Fibroblast of villous mesenchyme (primary cell): ENCODE measurements at regions not wholly inside any gene's neighbourhood (a gene's known extent, or its start where the extent isn't known, plus 50 kb on each side); places are given as distances from the start of the nearest gene placed in this dataset.
A peak's percentile ranks its signal among the peaks of the same experiment; 100 is the strongest.

Source experiments
- DNase-seq: peaks from one replicate; pipeline ENCODE4 v3.0.0-alpha.2; 2010; ENCODE audit warnings: low read depth
- H3K4me3 ChIP-seq: 2 replicates; pipeline ENCODE4 v1.5.1; 2011; ENCODE audit warnings: low read depth, mild to moderate bottlenecking, low read length
- TF ChIP-seq, protein P1 (sequence below): IDR thresholded peaks from 2 replicates; pipeline ENCODE4 v1.5.1; 2012; ENCODE audit warnings: low read depth, mild to moderate bottlenecking, low read length; ENCODE audit not compliant: insufficient read depth

DNA sequence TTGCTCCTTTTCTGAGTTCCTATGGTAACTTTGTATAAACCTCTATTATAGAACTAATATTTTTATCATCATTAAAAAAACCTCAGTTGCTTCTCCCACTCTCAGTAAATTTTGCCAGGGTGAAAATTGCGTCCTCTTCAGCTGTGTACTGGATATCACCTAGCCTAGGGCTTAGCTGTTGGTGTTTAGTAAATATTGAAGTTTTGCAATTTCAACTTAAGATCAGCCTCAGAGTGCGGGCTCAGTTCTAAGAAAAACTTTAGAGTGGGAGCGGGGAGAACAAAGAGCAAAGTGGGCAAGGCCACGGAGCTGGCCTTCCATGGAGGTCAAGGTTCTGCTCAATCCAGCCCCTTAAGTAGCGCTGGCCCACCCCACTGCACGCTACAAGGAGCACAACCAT lies 488.3 kb upstream of the SPRED2 start:
- TF ChIP-seq, protein P1, sequence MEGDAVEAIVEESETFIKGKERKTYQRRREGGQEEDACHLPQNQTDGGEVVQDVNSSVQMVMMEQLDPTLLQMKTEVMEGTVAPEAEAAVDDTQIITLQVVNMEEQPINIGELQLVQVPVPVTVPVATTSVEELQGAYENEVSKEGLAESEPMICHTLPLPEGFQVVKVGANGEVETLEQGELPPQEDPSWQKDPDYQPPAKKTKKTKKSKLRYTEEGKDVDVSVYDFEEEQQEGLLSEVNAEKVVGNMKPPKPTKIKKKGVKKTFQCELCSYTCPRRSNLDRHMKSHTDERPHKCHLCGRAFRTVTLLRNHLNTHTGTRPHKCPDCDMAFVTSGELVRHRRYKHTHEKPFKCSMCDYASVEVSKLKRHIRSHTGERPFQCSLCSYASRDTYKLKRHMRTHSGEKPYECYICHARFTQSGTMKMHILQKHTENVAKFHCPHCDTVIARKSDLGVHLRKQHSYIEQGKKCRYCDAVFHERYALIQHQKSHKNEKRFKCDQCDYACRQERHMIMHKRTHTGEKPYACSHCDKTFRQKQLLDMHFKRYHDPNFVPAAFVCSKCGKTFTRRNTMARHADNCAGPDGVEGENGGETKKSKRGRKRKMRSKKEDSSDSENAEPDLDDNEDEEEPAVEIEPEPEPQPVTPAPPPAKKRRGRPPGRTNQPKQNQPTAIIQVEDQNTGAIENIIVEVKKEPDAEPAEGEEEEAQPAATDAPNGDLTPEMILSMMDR = no peak

DNA sequence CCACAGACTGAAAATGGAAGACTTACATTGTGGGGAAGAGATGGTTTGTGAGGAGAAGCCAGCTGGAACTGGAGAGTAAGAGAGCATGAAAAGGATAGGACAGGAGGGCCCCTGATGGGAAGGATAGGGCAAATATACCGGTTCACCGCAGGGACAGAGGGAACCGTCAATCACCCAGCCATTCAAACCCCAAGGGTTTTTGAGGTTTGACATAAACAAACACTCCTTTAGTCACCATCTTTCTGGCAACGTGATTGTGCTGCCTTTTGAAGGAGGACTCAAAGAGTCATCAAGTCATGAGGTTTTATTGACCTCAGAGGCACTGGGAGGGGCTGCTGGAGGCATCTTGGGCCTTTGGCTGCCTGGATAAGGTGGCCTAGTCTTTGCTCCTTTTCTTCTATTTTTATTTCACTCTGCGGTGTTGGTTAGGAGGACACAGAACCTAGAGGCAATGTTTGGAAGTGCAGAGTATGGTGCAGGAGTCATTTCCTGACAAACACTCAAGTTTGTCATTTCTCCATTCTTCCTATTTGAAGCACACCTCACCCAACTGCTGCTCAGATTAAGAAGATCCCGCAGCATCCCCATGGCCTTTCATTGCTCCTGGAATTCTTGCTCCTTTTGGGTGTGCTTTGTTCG lies 487.3 kb upstream of the SPRED2 start:
- no peak overlapping the region for H3K4me3 ChIP-seq
- no peak for DNase-seq
- TF ChIP-seq, protein P1 = no peak

More for the DNA sequence above, 488.3 kb upstream of the SPRED2 start:
- no peak for DNase-seq
- no peak overlapping the region for H3K4me3 ChIP-seq

DNA sequence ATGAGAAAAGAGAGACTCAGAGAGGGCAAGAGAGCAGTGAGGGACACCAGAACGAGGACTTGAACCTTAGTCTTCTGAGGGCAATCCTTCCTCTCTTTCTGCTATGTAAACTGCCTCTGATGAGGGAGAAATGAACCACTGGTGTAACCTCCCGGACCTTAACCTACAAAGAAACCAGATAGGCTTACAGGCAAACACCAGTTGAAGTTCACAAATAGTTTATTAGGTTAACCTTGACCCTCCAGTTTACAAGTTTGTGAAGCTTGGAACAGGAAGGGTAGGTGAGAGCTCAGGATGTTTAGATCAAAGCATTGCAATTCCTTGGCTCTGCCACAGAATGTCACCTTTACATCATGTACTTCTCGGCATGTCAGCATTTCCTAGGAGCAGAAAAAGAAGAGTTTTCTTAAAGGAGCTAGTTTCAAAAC lies 486.4 kb upstream of the SPRED2 start:
- H3K4me3 ChIP-seq = no peak overlapping the region
- TF ChIP-seq, protein P1 = no peak
- DNase-seq = no peak

DNA sequence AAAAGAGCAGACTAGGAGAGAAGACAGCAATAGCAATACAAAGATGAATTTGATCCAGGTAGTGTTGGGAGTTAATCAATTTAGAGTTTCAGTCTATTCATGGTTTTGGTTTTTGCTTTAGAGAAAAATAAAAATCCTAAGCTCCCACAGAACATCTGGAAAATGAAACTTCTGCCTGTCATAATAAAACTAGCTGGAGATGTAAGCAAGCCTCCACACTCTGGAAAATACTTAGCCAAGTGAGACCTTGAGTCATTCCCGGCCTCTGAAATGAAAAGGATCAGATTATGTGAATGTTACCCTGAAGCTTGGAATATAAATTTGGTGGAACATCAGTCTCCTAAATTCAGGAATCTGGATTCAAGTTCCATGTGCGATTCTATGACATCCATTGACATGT lies 485.6 kb upstream of the SPRED2 start:
- no peak overlapping the region for H3K4me3 ChIP-seq
- DNase-seq = peak; percentile 17
- TF ChIP-seq, protein P1 = no peak

DNA sequence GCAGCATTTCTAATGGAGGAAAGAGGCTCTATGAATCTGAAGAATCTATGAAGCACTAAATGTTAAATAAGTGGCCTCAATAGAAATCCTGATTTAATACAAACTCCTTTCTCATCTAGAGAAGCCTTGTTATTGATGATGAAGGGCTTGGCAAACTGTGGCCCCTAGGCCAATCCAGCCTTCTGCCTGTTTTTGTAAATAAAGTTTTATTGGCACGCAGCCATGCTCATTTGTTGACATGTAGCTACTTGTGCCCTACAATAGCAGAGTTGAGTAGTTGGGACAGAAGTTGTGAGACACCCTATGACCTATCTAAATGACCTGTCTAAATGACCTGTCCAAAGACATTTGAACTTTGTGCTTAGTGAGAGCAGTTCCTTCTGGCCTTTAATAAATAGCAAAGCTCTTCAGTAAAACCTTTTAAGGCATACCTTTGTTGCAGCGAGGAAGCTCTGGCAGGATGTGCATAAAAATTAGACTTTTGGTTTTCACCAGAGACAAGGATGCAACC lies 484.4 kb upstream of the SPRED2 start:
- no peak overlapping the region for H3K4me3 ChIP-seq
- no peak for DNase-seq
- TF ChIP-seq, protein P1 = no peak

DNA sequence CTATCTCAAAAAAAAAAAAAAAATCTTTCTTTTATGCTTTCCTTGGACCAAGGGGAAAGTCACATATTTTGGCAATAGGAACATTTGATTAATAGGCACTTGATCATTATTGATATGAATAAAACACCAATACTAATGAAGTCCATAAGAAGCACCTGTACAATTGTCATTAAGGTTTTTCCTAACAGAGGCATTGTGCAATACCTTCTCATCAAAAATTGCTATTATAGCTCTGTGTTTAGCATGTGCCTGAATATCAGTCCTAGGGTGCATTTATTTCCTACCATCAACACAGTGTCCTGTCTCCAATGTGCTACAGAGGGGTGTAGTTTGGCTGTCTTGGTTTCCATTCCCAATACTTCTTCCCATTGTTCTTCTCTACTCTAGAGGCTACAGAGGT lies 483.8 kb upstream of the SPRED2 start:
- H3K4me3 ChIP-seq = no peak overlapping the region
- TF ChIP-seq, protein P1 = no peak
- no peak for DNase-seq

DNA sequence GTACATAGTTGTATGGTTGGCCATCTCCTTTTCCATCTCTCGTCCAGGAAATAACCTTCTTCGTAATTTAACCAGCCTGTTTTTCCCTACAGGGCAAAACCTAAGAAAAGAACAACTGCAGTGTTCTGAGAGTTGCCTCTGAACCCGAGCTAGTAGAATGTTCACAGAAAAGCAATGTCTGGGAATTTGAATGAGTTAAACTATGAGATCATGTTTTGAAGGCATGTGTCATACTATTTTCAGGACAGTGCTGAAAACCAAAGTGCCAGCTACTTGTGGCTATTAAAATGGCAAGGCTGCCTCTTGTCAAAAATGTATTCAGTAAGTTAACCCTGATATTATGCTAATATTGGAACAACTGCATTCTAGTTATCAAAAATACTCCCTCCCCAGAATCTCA lies 482.9 kb upstream of the SPRED2 start:
- TF ChIP-seq, protein P1 = no peak
- H3K4me3 ChIP-seq = no peak overlapping the region
- DNase-seq = no peak
